ENCODE measurements at regions not wholly inside any gene's neighbourhood (a gene's known extent, or its start where the extent isn't known, plus 50 kb on each side); places are given as distances from the start of the nearest gene placed in this dataset.
A peak's percentile ranks its signal among the peaks of the same experiment; 100 is the strongest.

- Histone ChIP-seq H3K9ac (ENCODE audit: insufficient read length) (no peak overlapping the region), H3K4me3 (no peak overlapping the region), H3K9me3 (ENCODE audit: low read depth, low read length) (no peaks in the 10 kb centered on the region), H3K36me3 (ENCODE audit: insufficient read depth, low read length) (no peaks in the 10 kb centered on the region), H3K27ac (no peak overlapping the region)
- no peak for DNase-seq (ENCODE audit: low read depth, low spot score)
- no peak for TF ChIP-seq FOXP2 (optimal IDR thresholded peaks at IDR 0.05; ENCODE audit: control extremely low read depth, extremely low read length, insufficient read depth)
- TF ChIP-seq EZH2 (IDR thresholded peaks at IDR 0.05) = no peak
- no peak for TF ChIP-seq POLR2AphosphoS5 (IDR thresholded peaks at IDR 0.05; ENCODE audit: borderline replicate concordance, low read depth, low read length)
Measured at GRCh38 chr2:49490710-49491109, 336.4 kb upstream of the FSHR start.

- Histone ChIP-seq H3K9me3 (ENCODE audit: low read depth, low read length) (no peaks in the 10 kb centered on the region), H3K9ac (ENCODE audit: insufficient read length) (no peak overlapping the region), H3K36me3 (ENCODE audit: insufficient read depth, low read length) (no peaks in the 10 kb centered on the region), H3K4me3 (no peak overlapping the region), H3K27ac (no peak overlapping the region)
- no peak for TF ChIP-seq EZH2 (IDR thresholded peaks at IDR 0.05)
- no peak for TF ChIP-seq POLR2AphosphoS5 (IDR thresholded peaks at IDR 0.05; ENCODE audit: borderline replicate concordance, low read depth, low read length)
- no peak for TF ChIP-seq FOXP2 (optimal IDR thresholded peaks at IDR 0.05; ENCODE audit: control extremely low read depth, extremely low read length, insufficient read depth)
- no peak for DNase-seq (ENCODE audit: low read depth, low spot score)
Measured at GRCh38 chr2:49487139-49487538, 332.8 kb upstream of the FSHR start.

GRCh38 chr2:49480520-49480919 lies 326.2 kb upstream of the FSHR start:
- no peak for DNase-seq (ENCODE audit: low read depth, low spot score)
- H3K27ac ChIP-seq = no peak overlapping the region
- no peaks in the 10 kb centered on the region for H3K9me3 ChIP-seq (ENCODE audit: low read depth, low read length)
- no peaks in the 10 kb centered on the region for H3K36me3 ChIP-seq (ENCODE audit: insufficient read depth, low read length)
- no peak for TF ChIP-seq POLR2AphosphoS5 (IDR thresholded peaks at IDR 0.05; ENCODE audit: borderline replicate concordance, low read depth, low read length)
- no peak for TF ChIP-seq EZH2 (IDR thresholded peaks at IDR 0.05)
- no peak for TF ChIP-seq FOXP2 (optimal IDR thresholded peaks at IDR 0.05; ENCODE audit: control extremely low read depth, extremely low read length, insufficient read depth)
- H3K9ac ChIP-seq (ENCODE audit: insufficient read length) = no peak overlapping the region
- H3K4me3 ChIP-seq = no peak overlapping the region

GRCh38 chr2:49465157-49465831 lies 311.0 kb upstream of the FSHR start:
- TF ChIP-seq EZH2 (IDR thresholded peaks at IDR 0.05) = no peak
- no peak for TF ChIP-seq FOXP2 (optimal IDR thresholded peaks at IDR 0.05; ENCODE audit: control extremely low read depth, extremely low read length, insufficient read depth)
- TF ChIP-seq POLR2AphosphoS5 (IDR thresholded peaks at IDR 0.05; ENCODE audit: borderline replicate concordance, low read depth, low read length) = no peak
- H3K36me3 ChIP-seq (ENCODE audit: insufficient read depth, low read length) = no peaks in the 10 kb centered on the region
- H3K9ac ChIP-seq (ENCODE audit: insufficient read length) = no peak overlapping the region
- H3K27ac ChIP-seq = no peak overlapping the region
- no peak for DNase-seq (ENCODE audit: low read depth, low spot score)
- no peaks in the 10 kb centered on the region for H3K9me3 ChIP-seq (ENCODE audit: low read depth, low read length)
- H3K4me3 ChIP-seq = no peak overlapping the region

- H3K36me3 ChIP-seq (ENCODE audit: insufficient read depth, low read length) = no peaks in the 10 kb centered on the region
- no peak overlapping the region for H3K9ac ChIP-seq (ENCODE audit: insufficient read length)
- H3K27ac ChIP-seq = peak overlapping the region; percentile 21; the same call in 1 of the 2 replicates
- no peak for TF ChIP-seq FOXP2 (optimal IDR thresholded peaks at IDR 0.05; ENCODE audit: control extremely low read depth, extremely low read length, insufficient read depth)
- TF ChIP-seq EZH2 (IDR thresholded peaks at IDR 0.05) = no peak
- no peak for TF ChIP-seq POLR2AphosphoS5 (IDR thresholded peaks at IDR 0.05; ENCODE audit: borderline replicate concordance, low read depth, low read length)
- DNase-seq (ENCODE audit: low read depth, low spot score) = no peak
- no peaks in the 10 kb centered on the region for H3K9me3 ChIP-seq (ENCODE audit: low read depth, low read length)
- H3K4me3 ChIP-seq = no peak overlapping the region
Measured at GRCh38 chr2:49459314-49459993, 305.1 kb upstream of the FSHR start.

- Histone ChIP-seq H3K9me3 (ENCODE audit: low read depth, low read length) (no peaks in the 10 kb centered on the region), H3K9ac (ENCODE audit: insufficient read length) (no peak overlapping the region), H3K27ac (no peak overlapping the region), H3K4me3 (no peak overlapping the region), H3K36me3 (ENCODE audit: insufficient read depth, low read length) (no peaks in the 10 kb centered on the region)
- no peak for DNase-seq (ENCODE audit: low read depth, low spot score)
- TF ChIP-seq POLR2AphosphoS5 (IDR thresholded peaks at IDR 0.05; ENCODE audit: borderline replicate concordance, low read depth, low read length) = no peak
- no peak for TF ChIP-seq EZH2 (IDR thresholded peaks at IDR 0.05)
- TF ChIP-seq FOXP2 (optimal IDR thresholded peaks at IDR 0.05; ENCODE audit: control extremely low read depth, extremely low read length, insufficient read depth) = no peak
Measured at GRCh38 chr2:49444005-49444404, 289.7 kb upstream of the FSHR start.

- Histone ChIP-seq H3K9ac (ENCODE audit: insufficient read length) (no peak overlapping the region), H3K27ac (no peak overlapping the region), H3K9me3 (ENCODE audit: low read depth, low read length) (no peaks in the 10 kb centered on the region), H3K4me3 (no peak overlapping the region), H3K36me3 (ENCODE audit: insufficient read depth, low read length) (no peaks in the 10 kb centered on the region)
- TF ChIP-seq POLR2AphosphoS5 (IDR thresholded peaks at IDR 0.05; ENCODE audit: borderline replicate concordance, low read depth, low read length) = no peak
- no peak for TF ChIP-seq FOXP2 (optimal IDR thresholded peaks at IDR 0.05; ENCODE audit: control extremely low read depth, extremely low read length, insufficient read depth)
- TF ChIP-seq EZH2 (IDR thresholded peaks at IDR 0.05) = no peak
- DNase-seq (ENCODE audit: low read depth, low spot score) = no peak
Measured at GRCh38 chr2:49426996-49427395, 272.7 kb upstream of the FSHR start.

GRCh38 chr2:49416252-49416651 lies 261.9 kb upstream of the FSHR start:
- TF ChIP-seq FOXP2 (optimal IDR thresholded peaks at IDR 0.05; ENCODE audit: control extremely low read depth, extremely low read length, insufficient read depth) = no peak
- no peak for TF ChIP-seq EZH2 (IDR thresholded peaks at IDR 0.05)
- no peak for TF ChIP-seq POLR2AphosphoS5 (IDR thresholded peaks at IDR 0.05; ENCODE audit: borderline replicate concordance, low read depth, low read length)

More at GRCh38 chr2:49416252-49416651, 261.9 kb upstream of the FSHR start:
- Histone ChIP-seq H3K36me3 (ENCODE audit: insufficient read depth, low read length) (no peaks in the 10 kb centered on the region), H3K9ac (ENCODE audit: insufficient read length) (no peak overlapping the region), H3K9me3 (ENCODE audit: low read depth, low read length) (no peaks in the 10 kb centered on the region), H3K27ac (no peak overlapping the region), H3K4me3 (no peak overlapping the region)
- no peak for DNase-seq (ENCODE audit: low read depth, low spot score)

Measured in SK-N-MC (cell line).